ENCODE measurements at regions not wholly inside any gene's neighbourhood (a gene's known extent, or its start where the extent isn't known, plus 50 kb on each side); places are given as distances from the start of the nearest gene placed in this dataset.

DNA sequence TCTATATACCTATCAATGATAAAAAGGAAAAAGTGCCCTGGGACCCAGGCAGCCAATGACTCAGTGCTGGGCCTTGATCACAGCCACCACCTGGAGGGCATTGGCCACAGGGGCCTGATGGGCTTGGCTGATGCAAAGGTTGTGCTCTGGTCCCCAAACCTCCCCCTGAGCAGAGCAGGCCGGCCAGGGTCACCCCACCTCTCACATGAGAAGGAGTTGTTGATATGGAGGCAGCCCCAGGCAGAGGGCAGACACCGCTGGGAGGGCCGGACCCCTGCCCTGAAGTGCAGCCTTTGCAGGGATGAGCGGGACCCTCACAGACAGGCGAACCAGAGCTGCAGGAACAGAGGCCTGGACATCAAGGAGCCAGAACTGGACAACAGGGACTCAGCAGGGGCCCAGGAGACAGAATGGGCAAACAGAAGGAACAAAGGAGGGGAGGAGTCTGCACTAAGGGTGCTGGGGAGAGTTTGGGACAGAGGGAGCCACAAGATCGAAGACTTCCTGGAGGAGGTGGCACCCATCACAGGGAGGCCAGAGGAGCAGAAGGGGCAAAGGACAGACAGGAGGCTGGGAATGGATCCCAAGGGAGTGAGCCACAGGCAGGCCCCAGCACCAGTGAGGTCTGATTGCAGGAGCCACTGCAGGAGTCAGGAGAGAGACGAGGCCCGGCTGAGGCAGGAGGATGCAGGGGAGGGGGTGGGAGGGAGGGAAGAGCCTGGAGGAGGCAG lies 105.0 kb downstream of the TNFAIP2 start:
- TF ChIP-seq POLR2A (IDR thresholded peaks at IDR 0.05; ENCODE audit: low read length) (no peak), GATA1 (IDR thresholded peaks at IDR 0.05; ENCODE audit: low read depth, low read length) (no peak)

Measured in erythroblast (primary cell).